NT2/D1 (cell line): ENCODE measurements at regions not wholly inside any gene's neighbourhood (a gene's known extent, or its start where the extent isn't known, plus 50 kb on each side); places are given as distances from the start of the nearest gene placed in this dataset.

Source experiments
- DNase-seq: peaks from one replicate; pipeline ENCODE4 v3.0.0-alpha.2; 2011; ENCODE audit warnings: low read depth, low spot score
- H3K27me3 ChIP-seq: 2 replicates; pipeline ENCODE4 v1.6.0; 2011; ENCODE audit warnings: mild to moderate bottlenecking; ENCODE audit not compliant: insufficient read length, insufficient read depth
- H3K36me3 ChIP-seq: 2 replicates; pipeline ENCODE4 v1.6.1; 2011; ENCODE audit warnings: mild to moderate bottlenecking, low read length, mixed read lengths; ENCODE audit not compliant: insufficient read depth, insufficient read length
- H3K4me1 ChIP-seq: 2 replicates; pipeline ENCODE4 v1.5.1; 2011; ENCODE audit not compliant: insufficient read depth, insufficient read length
- H3K4me3 ChIP-seq: 2 replicates; pipeline ENCODE4 v1.5.1; 2011; ENCODE audit warnings: low read depth; ENCODE audit not compliant: insufficient read length
- H3K9ac ChIP-seq: 2 replicates; pipeline ENCODE4 v1.6.0; 2011; ENCODE audit warnings: low read depth; ENCODE audit not compliant: insufficient read length
- H3K9me3 ChIP-seq: 2 replicates; pipeline ENCODE4 v1.5.1; 2011; ENCODE audit warnings: mild to moderate bottlenecking, low read length; ENCODE audit not compliant: insufficient read depth
- SUZ12 ChIP-seq: IDR thresholded peaks from 2 replicates; pipeline ENCODE4 v1.6.1; 2011; ENCODE audit not compliant: insufficient read length, insufficient read depth; ENCODE audit errors: extremely low read depth
- YY1 ChIP-seq: IDR thresholded peaks from 2 replicates; pipeline ENCODE4 v1.6.1; 2011; ENCODE audit not compliant: insufficient read length, insufficient read depth
- ZNF274 ChIP-seq: IDR thresholded peaks from 2 replicates; pipeline ENCODE4 v1.6.1; 2011; ENCODE audit warnings: mild to moderate bottlenecking, low read depth, low read length

DNA sequence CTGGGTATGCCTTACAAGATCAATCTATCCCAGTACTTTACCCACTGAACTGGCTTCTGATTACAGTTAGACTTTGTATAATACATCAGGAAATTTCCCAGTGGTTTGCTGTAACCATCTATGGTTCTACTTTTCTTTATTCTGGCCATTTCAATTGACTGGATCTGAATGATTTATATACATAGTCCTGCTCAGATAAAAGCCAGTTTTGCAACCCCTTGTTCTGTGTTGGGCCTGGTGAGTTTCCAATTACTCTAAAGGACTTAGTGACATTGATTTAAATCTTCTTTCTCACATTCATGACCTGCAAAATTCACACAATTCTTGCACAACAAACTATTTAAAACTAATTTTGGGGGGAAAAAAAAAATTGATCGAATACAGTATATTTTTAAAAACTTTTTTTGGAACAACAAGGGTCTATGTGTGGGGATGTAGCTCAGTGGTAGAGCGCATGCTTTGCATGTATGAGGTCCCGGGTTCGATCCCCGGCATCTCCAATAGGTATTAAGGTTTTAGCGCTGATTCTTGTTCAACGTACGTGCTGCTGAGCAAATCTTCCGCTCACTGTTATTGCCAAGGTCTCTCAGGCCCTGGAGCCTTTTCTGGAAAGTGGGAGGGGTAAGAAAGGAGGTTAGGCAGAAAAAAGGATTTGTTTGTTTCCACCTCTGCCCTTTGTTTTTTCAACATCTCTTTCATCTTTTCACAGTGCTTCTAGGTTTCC is 117.5 kb downstream of the GPX5 start:
- Histone ChIP-seq H3K9me3 (peaks cover 10% of the 10 kb centered on the region; the same call in 1 of the 2 replicates), H3K9ac (no peak overlapping the region), H3K4me3 (no peak overlapping the region), H3K4me1 (no peaks in the 10 kb centered on the region), H3K36me3 (no peaks in the 10 kb centered on the region), H3K27me3 (no peaks in the 10 kb centered on the region)
- TF ChIP-seq SUZ12 (no peak), YY1 (no peak), ZNF274 (no peak)
- DNase-seq = peak; percentile 54

- Histone ChIP-seq H3K36me3 (no peaks in the 10 kb centered on the region), H3K9ac (no peak overlapping the region), H3K9me3 (no peaks in the 10 kb centered on the region), H3K4me1 (no peaks in the 10 kb centered on the region), H3K27me3 (no peaks in the 10 kb centered on the region), H3K4me3 (no peak overlapping the region)
- TF ChIP-seq SUZ12 (no peak), YY1 (no peak), ZNF274 (no peak)
- no peak for DNase-seq
Observed at GRCh38 chr6:28646650-28647049, 121.0 kb downstream of the GPX5 start.

GRCh38 chr6:28648035-28648877 is 122.6 kb downstream of the GPX5 start:
- Histone ChIP-seq H3K4me3 (peak overlapping the region; percentile 82), H3K9me3 (no peaks in the 10 kb centered on the region), H3K9ac (peak overlapping the region; percentile 76), H3K36me3 (no peaks in the 10 kb centered on the region), H3K27me3 (no peaks in the 10 kb centered on the region), H3K4me1 (no peaks in the 10 kb centered on the region)
- peak; percentile 54 for DNase-seq
- TF ChIP-seq YY1 = no peak
- no peak for TF ChIP-seq SUZ12
- no peak for TF ChIP-seq ZNF274

- TF ChIP-seq SUZ12 (no peak), YY1 (no peak), ZNF274 (no peak)
- Histone ChIP-seq H3K36me3 (no peaks in the 10 kb centered on the region), H3K27me3 (no peaks in the 10 kb centered on the region), H3K9ac (peak overlapping the region; percentile 76), H3K4me1 (no peaks in the 10 kb centered on the region), H3K9me3 (no peaks in the 10 kb centered on the region), H3K4me3 (peak overlapping the region; percentile 82)
- no peak for DNase-seq
Observed at GRCh38 chr6:28648878-28649375, 123.2 kb downstream of the GPX5 start.

DNA sequence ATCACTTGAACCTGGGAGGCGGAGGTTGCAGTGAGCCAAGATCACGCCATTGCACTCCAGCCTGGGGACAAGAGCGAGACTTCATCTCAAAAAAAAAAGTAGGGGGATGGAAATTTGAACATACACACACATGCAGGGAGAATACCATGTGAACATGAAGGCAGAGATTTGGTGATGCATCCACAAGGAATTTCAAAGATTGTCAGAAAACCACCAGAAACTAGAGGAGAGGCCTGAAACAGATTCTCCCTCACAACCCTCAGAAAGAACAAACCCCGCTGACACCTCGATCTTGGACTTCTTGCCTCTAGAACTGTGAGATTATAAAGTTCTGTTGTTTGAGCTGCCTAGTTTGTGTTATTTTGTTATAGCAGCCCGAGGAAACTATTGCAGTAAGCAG is 125.5 kb downstream of the GPX5 start:
- no peak for DNase-seq
- TF ChIP-seq YY1 = no peak
- no peak for TF ChIP-seq SUZ12
- no peak for TF ChIP-seq ZNF274
- Histone ChIP-seq H3K27me3 (no peaks in the 10 kb centered on the region), H3K9ac (no peak overlapping the region), H3K4me1 (no peaks in the 10 kb centered on the region), H3K9me3 (no peaks in the 10 kb centered on the region), H3K36me3 (no peaks in the 10 kb centered on the region), H3K4me3 (no peak overlapping the region)

- H3K4me1 ChIP-seq = no peaks in the 10 kb centered on the region
- H3K9me3 ChIP-seq = no peaks in the 10 kb centered on the region
- TF ChIP-seq YY1 (no peak), ZNF274 (no peak), SUZ12 (no peak)
- H3K9ac ChIP-seq = no peak overlapping the region
- H3K27me3 ChIP-seq = no peaks in the 10 kb centered on the region
- H3K36me3 ChIP-seq = no peaks in the 10 kb centered on the region
- no peak for DNase-seq
- no peak overlapping the region for H3K4me3 ChIP-seq
Observed at GRCh38 chr6:28653876-28654275, 128.2 kb downstream of the GPX5 start.

DNA sequence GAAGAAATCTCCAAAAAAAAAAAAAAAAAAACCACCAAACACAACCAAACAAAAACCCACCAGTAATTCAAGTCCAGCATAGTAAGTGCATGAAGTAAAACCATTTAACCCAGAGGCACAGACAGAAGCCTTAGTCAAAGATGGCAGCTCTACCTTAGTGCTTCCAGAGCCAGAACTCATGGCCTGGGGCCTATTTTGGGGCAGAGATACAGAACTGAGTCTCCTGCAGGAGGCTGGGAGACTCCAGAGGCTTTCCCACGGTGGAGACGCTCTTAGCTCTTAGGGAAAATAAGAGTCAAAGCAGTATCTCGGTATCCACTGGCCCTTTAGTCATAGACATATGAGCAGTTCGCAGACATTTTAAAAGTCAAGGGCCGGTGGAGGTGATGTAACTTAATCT is 129.5 kb downstream of the GPX5 start:
- no peaks in the 10 kb centered on the region for H3K4me1 ChIP-seq
- no peak overlapping the region for H3K9ac ChIP-seq
- no peaks in the 10 kb centered on the region for H3K9me3 ChIP-seq
- H3K36me3 ChIP-seq = no peaks in the 10 kb centered on the region
- no peak for DNase-seq
- no peaks in the 10 kb centered on the region for H3K27me3 ChIP-seq
- no peak overlapping the region for H3K4me3 ChIP-seq
- TF ChIP-seq YY1 = no peak
- no peak for TF ChIP-seq SUZ12
- no peak for TF ChIP-seq ZNF274
